ENCODE measurements at regions not wholly inside any gene's neighbourhood (a gene's known extent, or its start where the extent isn't known, plus 50 kb on each side); places are given as distances from the start of the nearest gene placed in this dataset.

DNA sequence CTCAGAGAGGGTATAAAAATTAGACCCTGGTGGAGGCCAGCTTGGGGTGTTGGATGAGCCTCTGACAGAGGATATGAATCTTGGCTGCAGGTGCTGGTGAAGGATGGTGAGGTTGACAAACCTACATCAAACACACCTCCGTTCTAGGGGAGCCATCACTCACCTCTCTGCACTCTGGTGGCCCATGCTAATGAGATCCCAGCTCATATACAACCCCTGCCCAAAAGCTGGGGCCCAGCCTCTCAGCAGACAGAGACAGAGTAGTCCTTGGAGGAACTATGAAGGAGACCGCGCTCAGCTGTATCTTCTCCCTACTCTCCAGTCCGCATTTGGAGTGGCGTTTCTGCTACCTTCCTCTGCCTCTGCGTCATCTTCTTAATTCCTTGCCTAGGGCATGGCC lies 83.1 kb upstream of the SORCS3 start:
- H3K9ac ChIP-seq (ENCODE audit: low read depth, low read length), result no peak overlapping the region
- no peaks in the 10 kb centered on the region for H3K79me2 ChIP-seq (ENCODE audit: insufficient read depth, low read length)
- no peak for DNase-seq
- no peaks in the 10 kb centered on the region for H4K20me1 ChIP-seq (ENCODE audit: insufficient read depth, low read length)
- no peak overlapping the region for H2AFZ ChIP-seq (ENCODE audit: low read depth, low read length)
- H3K27ac ChIP-seq (ENCODE audit: low read length), result no peak overlapping the region
- ATAC-seq (ENCODE audit: insufficient read depth, low read depth), result no peak
- no peaks in the 10 kb centered on the region for H3K36me3 ChIP-seq (ENCODE audit: insufficient read depth, low read length)
- no peaks in the 10 kb centered on the region for H3K4me1 ChIP-seq (ENCODE audit: insufficient read depth, low read length)
- no peaks in the 10 kb centered on the region for H3K9me3 ChIP-seq (ENCODE audit: insufficient read depth, low read length, severe bottlenecking)
- H3K4me3 ChIP-seq (ENCODE audit: low read depth in 1 of 2, low read length in 2 of 2), result no peak overlapping the region
- no peak overlapping the region for H3K4me2 ChIP-seq (ENCODE audit: insufficient read depth, low read length)
- TF ChIP-seq, protein P1, sequence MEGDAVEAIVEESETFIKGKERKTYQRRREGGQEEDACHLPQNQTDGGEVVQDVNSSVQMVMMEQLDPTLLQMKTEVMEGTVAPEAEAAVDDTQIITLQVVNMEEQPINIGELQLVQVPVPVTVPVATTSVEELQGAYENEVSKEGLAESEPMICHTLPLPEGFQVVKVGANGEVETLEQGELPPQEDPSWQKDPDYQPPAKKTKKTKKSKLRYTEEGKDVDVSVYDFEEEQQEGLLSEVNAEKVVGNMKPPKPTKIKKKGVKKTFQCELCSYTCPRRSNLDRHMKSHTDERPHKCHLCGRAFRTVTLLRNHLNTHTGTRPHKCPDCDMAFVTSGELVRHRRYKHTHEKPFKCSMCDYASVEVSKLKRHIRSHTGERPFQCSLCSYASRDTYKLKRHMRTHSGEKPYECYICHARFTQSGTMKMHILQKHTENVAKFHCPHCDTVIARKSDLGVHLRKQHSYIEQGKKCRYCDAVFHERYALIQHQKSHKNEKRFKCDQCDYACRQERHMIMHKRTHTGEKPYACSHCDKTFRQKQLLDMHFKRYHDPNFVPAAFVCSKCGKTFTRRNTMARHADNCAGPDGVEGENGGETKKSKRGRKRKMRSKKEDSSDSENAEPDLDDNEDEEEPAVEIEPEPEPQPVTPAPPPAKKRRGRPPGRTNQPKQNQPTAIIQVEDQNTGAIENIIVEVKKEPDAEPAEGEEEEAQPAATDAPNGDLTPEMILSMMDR (IDR thresholded peaks at IDR 0.05; ENCODE audit: borderline replicate concordance, extremely low read depth, low read length, poor library complexity, severe bottlenecking), result no peak
- no peak for TF ChIP-seq EZH2 (IDR thresholded peaks at IDR 0.05; ENCODE audit: borderline replicate concordance, low read depth, low read length, severe bottlenecking)
- H3K27me3 ChIP-seq (ENCODE audit: insufficient read depth, low read length, poor library complexity), result no peaks in the 10 kb centered on the region

DNA sequence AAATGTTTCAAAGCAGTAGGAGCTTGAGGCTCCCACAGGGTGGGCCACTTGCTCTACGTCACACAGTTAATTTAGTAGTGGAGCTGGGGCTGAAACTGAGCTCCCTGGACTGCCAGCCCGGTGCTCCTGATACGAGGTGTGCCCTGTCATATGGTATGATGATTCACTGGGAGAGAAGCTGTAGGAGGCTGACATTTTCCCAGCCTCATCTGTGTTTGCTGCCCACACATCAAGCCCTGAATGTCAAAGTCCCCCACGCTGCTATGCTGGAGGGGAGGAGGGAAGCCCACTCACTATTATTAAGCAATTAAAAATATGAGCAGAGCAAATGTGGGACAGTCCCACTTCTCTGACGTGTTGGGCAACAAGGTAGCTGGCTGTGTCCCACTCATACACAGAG lies 81.2 kb upstream of the SORCS3 start:
- no peak for TF ChIP-seq EZH2 (IDR thresholded peaks at IDR 0.05; ENCODE audit: borderline replicate concordance, low read depth, low read length, severe bottlenecking)
- TF ChIP-seq, protein P1 (IDR thresholded peaks at IDR 0.05; ENCODE audit: borderline replicate concordance, extremely low read depth, low read length, poor library complexity, severe bottlenecking), result no peak
- Histone ChIP-seq H3K36me3 (ENCODE audit: insufficient read depth, low read length) (no peaks in the 10 kb centered on the region), H3K4me2 (ENCODE audit: insufficient read depth, low read length) (no peak overlapping the region), H3K9ac (ENCODE audit: low read depth, low read length) (no peak overlapping the region), H4K20me1 (ENCODE audit: insufficient read depth, low read length) (no peaks in the 10 kb centered on the region), H3K27me3 (ENCODE audit: insufficient read depth, low read length, poor library complexity) (no peaks in the 10 kb centered on the region), H2AFZ (ENCODE audit: low read depth, low read length) (no peak overlapping the region), H3K79me2 (ENCODE audit: insufficient read depth, low read length) (no peaks in the 10 kb centered on the region), H3K4me3 (ENCODE audit: low read depth in 1 of 2, low read length in 2 of 2) (no peak overlapping the region), H3K27ac (ENCODE audit: low read length) (no peak overlapping the region), H3K9me3 (ENCODE audit: insufficient read depth, low read length, severe bottlenecking) (no peaks in the 10 kb centered on the region), H3K4me1 (ENCODE audit: insufficient read depth, low read length) (no peaks in the 10 kb centered on the region)
- DNase-seq (no peak), ATAC-seq (ENCODE audit: insufficient read depth, low read depth) (no peak)

DNA sequence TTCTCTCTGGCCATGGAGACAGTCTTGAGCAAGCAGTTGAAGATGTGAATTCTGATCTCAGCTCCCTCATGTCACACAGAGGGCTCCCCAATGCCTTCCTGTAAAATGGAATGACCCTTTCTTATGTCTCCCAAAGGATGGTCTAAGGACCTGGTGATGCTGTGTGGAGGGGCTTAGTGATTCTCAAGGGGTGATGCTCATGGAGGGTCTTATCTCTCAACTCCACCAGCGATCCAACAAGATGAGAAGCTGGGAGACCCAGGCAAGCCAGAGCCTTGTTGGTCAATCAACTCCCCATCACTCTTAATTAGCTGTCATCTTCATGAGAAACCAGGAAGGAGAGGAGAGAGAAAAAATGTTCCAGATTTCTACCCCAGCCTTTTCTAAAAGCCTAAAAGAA lies 78.0 kb upstream of the SORCS3 start:
- no peaks in the 10 kb centered on the region for H3K79me2 ChIP-seq (ENCODE audit: insufficient read depth, low read length)
- ATAC-seq (ENCODE audit: insufficient read depth, low read depth) (no peak), DNase-seq (no peak)
- H3K4me2 ChIP-seq (ENCODE audit: insufficient read depth, low read length), result no peak overlapping the region
- no peak overlapping the region for H3K4me3 ChIP-seq (ENCODE audit: low read depth in 1 of 2, low read length in 2 of 2)
- no peaks in the 10 kb centered on the region for H3K4me1 ChIP-seq (ENCODE audit: insufficient read depth, low read length)
- H3K27me3 ChIP-seq (ENCODE audit: insufficient read depth, low read length, poor library complexity), result no peaks in the 10 kb centered on the region
- no peak overlapping the region for H2AFZ ChIP-seq (ENCODE audit: low read depth, low read length)
- H4K20me1 ChIP-seq (ENCODE audit: insufficient read depth, low read length), result no peaks in the 10 kb centered on the region
- H3K27ac ChIP-seq (ENCODE audit: low read length), result no peak overlapping the region
- H3K9ac ChIP-seq (ENCODE audit: low read depth, low read length), result no peak overlapping the region
- H3K9me3 ChIP-seq (ENCODE audit: insufficient read depth, low read length, severe bottlenecking), result no peaks in the 10 kb centered on the region
- no peaks in the 10 kb centered on the region for H3K36me3 ChIP-seq (ENCODE audit: insufficient read depth, low read length)
- TF ChIP-seq EZH2 (IDR thresholded peaks at IDR 0.05; ENCODE audit: borderline replicate concordance, low read depth, low read length, severe bottlenecking), result no peak
- TF ChIP-seq, protein P1 (IDR thresholded peaks at IDR 0.05; ENCODE audit: borderline replicate concordance, extremely low read depth, low read length, poor library complexity, severe bottlenecking), result no peak

DNA sequence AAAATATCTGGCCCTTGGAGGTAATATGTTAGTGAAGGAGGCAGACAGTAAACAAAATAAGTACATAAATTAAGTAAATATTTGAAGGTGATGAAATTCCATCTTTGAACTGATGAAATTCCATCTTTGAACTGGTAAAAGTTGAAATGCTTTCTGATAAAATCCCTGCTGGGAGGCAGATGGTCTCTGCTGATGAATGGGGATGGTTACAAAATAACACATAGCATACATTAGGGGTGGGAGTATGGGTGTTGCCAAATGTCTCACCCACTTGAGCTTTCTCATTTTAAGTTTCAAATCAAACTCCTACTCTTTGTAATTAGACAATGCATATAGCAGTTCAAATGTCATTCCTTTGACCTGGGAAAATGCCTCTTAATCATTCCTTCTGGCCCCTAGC lies 77.5 kb upstream of the SORCS3 start:
- Histone ChIP-seq H3K27me3 (ENCODE audit: insufficient read depth, low read length, poor library complexity) (no peaks in the 10 kb centered on the region), H3K79me2 (ENCODE audit: insufficient read depth, low read length) (no peaks in the 10 kb centered on the region), H3K4me2 (ENCODE audit: insufficient read depth, low read length) (no peak overlapping the region), H3K9me3 (ENCODE audit: insufficient read depth, low read length, severe bottlenecking) (no peaks in the 10 kb centered on the region), H3K27ac (ENCODE audit: low read length) (no peak overlapping the region), H3K36me3 (ENCODE audit: insufficient read depth, low read length) (no peaks in the 10 kb centered on the region), H3K9ac (ENCODE audit: low read depth, low read length) (no peak overlapping the region), H3K4me3 (ENCODE audit: low read depth in 1 of 2, low read length in 2 of 2) (no peak overlapping the region), H4K20me1 (ENCODE audit: insufficient read depth, low read length) (no peaks in the 10 kb centered on the region), H2AFZ (ENCODE audit: low read depth, low read length) (no peak overlapping the region), H3K4me1 (ENCODE audit: insufficient read depth, low read length) (no peaks in the 10 kb centered on the region)
- DNase-seq (no peak), ATAC-seq (ENCODE audit: insufficient read depth, low read depth) (no peak)
- TF ChIP-seq, protein P1 (IDR thresholded peaks at IDR 0.05; ENCODE audit: borderline replicate concordance, extremely low read depth, low read length, poor library complexity, severe bottlenecking), result no peak
